Ovary (tissue), 3 donors: ENCODE measurements at regions not wholly inside any gene's neighbourhood (a gene's known extent, or its start where the extent isn't known, plus 50 kb on each side); places are given as distances from the start of the nearest gene placed in this dataset.
"Not testable (repeated sequence)": the region's sequence is repeated elsewhere in the genome, so short reads cannot be mapped to it uniquely, and the experiment has no call there.

Source experiments
- CTCF ChIP-seq, 3 donors: fragments of 450-650 bp in 2 of 3; fragments of 200-600 bp in 1 of 3; IDR thresholded peaks; one replicate each; pipeline versions ENCODE4 v1.5.1 to v1.8.0; 2016 to 2022; ENCODE audit warnings: antibody characterized with exemption in 3 of 3, mild to moderate bottlenecking in 1 of 3
- EP300 ChIP-seq: sonication (generic); formaldehyde crosslinking; IDR thresholded peaks from one replicate; pipeline ENCODE4 v1.6.1; 2017; ENCODE audit warnings: antibody characterized with exemption
- POLR2A ChIP-seq: fragments of 450-650 bp; IDR thresholded peaks from one replicate; pipeline ENCODE4 v1.6.1; 2017; ENCODE audit warnings: antibody characterized with exemption, mild to moderate bottlenecking, moderate library complexity
- donor health status: DM: no; HTN: no; CAD: no.

DNA sequence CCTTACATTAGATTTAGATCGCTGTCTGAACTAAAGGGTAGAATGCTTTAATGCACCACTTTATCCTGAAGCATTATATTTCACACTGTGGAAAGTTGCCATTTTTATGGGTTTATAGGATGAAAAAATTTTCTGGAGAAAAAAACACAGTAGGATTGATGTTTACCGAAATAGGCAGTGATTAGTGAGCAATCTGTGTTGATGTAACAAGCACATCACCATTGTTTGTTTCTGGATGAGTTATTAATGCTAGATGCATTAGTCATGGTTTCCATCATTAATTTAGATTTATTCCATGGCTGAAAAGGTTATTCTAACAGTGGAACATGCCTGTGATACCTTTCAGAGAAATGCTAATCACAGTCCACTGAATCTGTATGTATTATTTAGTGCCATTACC is 749.8 kb downstream of the PCDH11X start:
- TF ChIP-seq POLR2A; EP300; CTCF (IDR thresholded peaks at IDR 0.05): not testable (repeated sequence)
